Neural cell (in vitro differentiated cells): ENCODE measurements at regions not wholly inside any gene's neighbourhood (a gene's known extent, or its start where the extent isn't known, plus 50 kb on each side); places are given as distances from the start of the nearest gene placed in this dataset.

Experiments used
- H2AFZ ChIP-seq: fragments of 200-600, 300-800 bp; sonication (generic), shearing (Covaris generic); 2 replicates; pipeline ENCODE4 v1.6.0; 2014; ENCODE audit warnings: low read depth, mild to moderate bottlenecking, antibody characterized with exemption, low read length, moderate library complexity
- H3F3A ChIP-seq: fragments of 200-600 bp; shearing (Covaris generic); 2 replicates; pipeline ENCODE4 v1.6.1; 2016; ENCODE audit warnings: mild to moderate bottlenecking, moderate library complexity, mixed read lengths, antibody characterized with exemption, low read length; ENCODE audit not compliant: insufficient read depth, poor library complexity, severe bottlenecking
- H3K27ac ChIP-seq: fragments of 200-600, 300-800 bp; sonication (generic), shearing (Covaris generic); 2 replicates; pipeline ENCODE4 v1.5.1; 2014; ENCODE audit warnings: mild to moderate bottlenecking, low read length, moderate library complexity
- H3K27me3 ChIP-seq: fragments of 300-800, 200-600 bp; sonication (generic), shearing (Covaris generic); 2 replicates; pipeline ENCODE4 v1.6.0; 2014; ENCODE audit warnings: mild to moderate bottlenecking, low read depth, low read length, moderate library complexity; ENCODE audit not compliant: insufficient read depth
- H3K36me3 ChIP-seq: fragments of 300-800, 200-600 bp; sonication (generic), shearing (Covaris generic); 2 replicates; pipeline ENCODE4 v1.5.1; 2014; ENCODE audit warnings: mild to moderate bottlenecking, antibody characterized with exemption, low read length, moderate library complexity; ENCODE audit not compliant: insufficient read depth
- H3K4me2 ChIP-seq: fragments of 300-800, 200-600 bp; sonication (generic), shearing (Covaris generic); 2 replicates; pipeline ENCODE4 v1.6.0; 2014; ENCODE audit warnings: mild to moderate bottlenecking, low read length
- H3K4me3 ChIP-seq: fragments of 300-800, 200-600 bp; sonication (generic), shearing (Covaris generic); 2 replicates; pipeline ENCODE4 v1.5.1; 2014; ENCODE audit warnings: mild to moderate bottlenecking, low read length, moderate library complexity
- H3K79me2 ChIP-seq: fragments of 200-600 bp; shearing (Covaris generic); replicated peaks from 2 replicates; pipeline ENCODE4 v1.6.0; 2014; ENCODE audit warnings: mild to moderate bottlenecking, low read length, moderate library complexity; ENCODE audit not compliant: insufficient read depth
- H3K9ac ChIP-seq: fragments of 300-800, 200-600 bp; sonication (generic), shearing (Covaris generic); 2 replicates; pipeline ENCODE4 v1.6.1; 2016; ENCODE audit warnings: mild to moderate bottlenecking, low read length, mixed read lengths
- H3K9me2 ChIP-seq: fragments of 200-600 bp; shearing (Covaris generic); 2 replicates; pipeline ENCODE4 v1.6.1; 2016; ENCODE audit warnings: mild to moderate bottlenecking, low read length, mixed read lengths; ENCODE audit not compliant: insufficient read depth
- H3K9me3 ChIP-seq: fragments of 200-600, 300-800 bp; sonication (generic), shearing (Covaris generic); 2 replicates; pipeline ENCODE4 v1.6.1; 2016; ENCODE audit warnings: mild to moderate bottlenecking, mixed run types, low read length, moderate library complexity, mixed read lengths
- H4K20me1 ChIP-seq: fragments of 200-600 bp; shearing (Covaris generic); 2 replicates; pipeline ENCODE4 v1.6.1; 2016; ENCODE audit warnings: mild to moderate bottlenecking, mixed run types; ENCODE audit not compliant: insufficient read depth
- CTCF ChIP-seq: fragments of 450-650 bp; IDR thresholded peaks from 2 replicates; pipeline ENCODE4 v1.5.1; 2014; ENCODE audit warnings: antibody characterized with exemption, mild to moderate bottlenecking, moderate library complexity; ENCODE audit not compliant: poor library complexity, severe bottlenecking
- EP300 ChIP-seq: fragments of 450-650 bp; conservative IDR thresholded peaks from 2 replicates; pipeline ENCODE4 v1.6.1; 2014; ENCODE audit warnings: antibody characterized with exemption, mild to moderate bottlenecking, moderate library complexity; ENCODE audit not compliant: poor library complexity, severe bottlenecking
- EZH2 ChIP-seq: fragments of 200-600, 300-800 bp; shearing (Covaris generic), sonication (generic); IDR thresholded peaks from 2 replicates; pipeline ENCODE4 v1.6.1; 2014; ENCODE audit warnings: antibody characterized with exemption, low read length, borderline replicate concordance, mild to moderate bottlenecking; ENCODE audit not compliant: insufficient read depth, poor library complexity, severe bottlenecking
- MXI1 ChIP-seq: fragments of 450-650 bp; conservative IDR thresholded peaks from 2 replicates; pipeline ENCODE4 v1.6.1; 2014; ENCODE audit warnings: antibody characterized with exemption, mild to moderate bottlenecking; ENCODE audit not compliant: poor library complexity, severe bottlenecking
- POLR2AphosphoS5 ChIP-seq: IDR thresholded peaks from 2 replicates; pipeline ENCODE4 v1.6.1; 2012
- RAD21 ChIP-seq: fragments of 450-650 bp; conservative IDR thresholded peaks from 2 replicates; pipeline ENCODE4 v1.6.1; 2014; ENCODE audit warnings: antibody characterized with exemption, mild to moderate bottlenecking, moderate library complexity
- REST ChIP-seq: IDR thresholded peaks from 2 replicates; pipeline ENCODE4 v1.6.1; 2012; ENCODE audit warnings: borderline replicate concordance
- SMC3 ChIP-seq: fragments of 450-650 bp; conservative IDR thresholded peaks from 2 replicates; pipeline ENCODE4 v1.6.1; 2014; ENCODE audit warnings: antibody characterized with exemption, mild to moderate bottlenecking, moderate library complexity; ENCODE audit not compliant: poor library complexity
- TAF1 ChIP-seq: IDR thresholded peaks from 2 replicates; pipeline ENCODE4 v1.6.1; 2012; ENCODE audit warnings: low read depth

GRCh38 chr10:83935911-83936310 is 203.4 kb upstream of the GHITM start:
- no peaks in the 10 kb centered on the region for H3K9me3 ChIP-seq
- H3K9ac ChIP-seq, result no peak overlapping the region
- no peak overlapping the region for H3K4me3 ChIP-seq

GRCh38 chr10:83937161-83937560 is 202.1 kb upstream of the GHITM start:
- Histone ChIP-seq H3K27ac (no peak overlapping the region), H3K9me3 (no peaks in the 10 kb centered on the region), H3K4me3 (no peak overlapping the region)
- no peak for TF ChIP-seq TAF1
- no peak for TF ChIP-seq RAD21
- TF ChIP-seq MXI1, result no peak
- no peak for TF ChIP-seq POLR2AphosphoS5
- no peak for TF ChIP-seq SMC3
- no peak for TF ChIP-seq REST
- TF ChIP-seq EZH2, result no peak

More at GRCh38 chr10:83935911-83936310, 203.4 kb upstream of the GHITM start:
- no peak overlapping the region for H3K4me2 ChIP-seq
- no peaks in the 10 kb centered on the region for H3K79me2 ChIP-seq
- H2AFZ ChIP-seq, result no peak overlapping the region
- H4K20me1 ChIP-seq, result no peaks in the 10 kb centered on the region
- no peaks in the 10 kb centered on the region for H3K27me3 ChIP-seq
- no peaks in the 10 kb centered on the region for H3K36me3 ChIP-seq
- no peak for TF ChIP-seq SMC3
- TF ChIP-seq CTCF, result no peak
- no peak for TF ChIP-seq RAD21
- no peak for TF ChIP-seq EP300
- no peak for TF ChIP-seq EZH2
- no peak for TF ChIP-seq MXI1
- no peak for TF ChIP-seq TAF1
- no peak for TF ChIP-seq POLR2AphosphoS5
- TF ChIP-seq REST, result no peak
- no peak overlapping the region for H3K27ac ChIP-seq
- H3K9me2 ChIP-seq, result no peaks in the 10 kb centered on the region
- H3F3A ChIP-seq, result no peaks in the 10 kb centered on the region

More at GRCh38 chr10:83937161-83937560, 202.1 kb upstream of the GHITM start:
- Histone ChIP-seq H4K20me1 (no peaks in the 10 kb centered on the region), H2AFZ (no peak overlapping the region), H3K36me3 (no peaks in the 10 kb centered on the region), H3K27me3 (no peaks in the 10 kb centered on the region), H3K4me2 (no peak overlapping the region), H3F3A (no peaks in the 10 kb centered on the region), H3K9me2 (no peaks in the 10 kb centered on the region), H3K9ac (no peak overlapping the region), H3K79me2 (no peaks in the 10 kb centered on the region)
